ENCODE measurements at regions not wholly inside any gene's neighbourhood (a gene's known extent, or its start where the extent isn't known, plus 50 kb on each side); places are given as distances from the start of the nearest gene placed in this dataset.
"Not testable (repeated sequence)": the region's sequence is repeated elsewhere in the genome, so short reads cannot be mapped to it uniquely, and the experiment has no call there.

DNA sequence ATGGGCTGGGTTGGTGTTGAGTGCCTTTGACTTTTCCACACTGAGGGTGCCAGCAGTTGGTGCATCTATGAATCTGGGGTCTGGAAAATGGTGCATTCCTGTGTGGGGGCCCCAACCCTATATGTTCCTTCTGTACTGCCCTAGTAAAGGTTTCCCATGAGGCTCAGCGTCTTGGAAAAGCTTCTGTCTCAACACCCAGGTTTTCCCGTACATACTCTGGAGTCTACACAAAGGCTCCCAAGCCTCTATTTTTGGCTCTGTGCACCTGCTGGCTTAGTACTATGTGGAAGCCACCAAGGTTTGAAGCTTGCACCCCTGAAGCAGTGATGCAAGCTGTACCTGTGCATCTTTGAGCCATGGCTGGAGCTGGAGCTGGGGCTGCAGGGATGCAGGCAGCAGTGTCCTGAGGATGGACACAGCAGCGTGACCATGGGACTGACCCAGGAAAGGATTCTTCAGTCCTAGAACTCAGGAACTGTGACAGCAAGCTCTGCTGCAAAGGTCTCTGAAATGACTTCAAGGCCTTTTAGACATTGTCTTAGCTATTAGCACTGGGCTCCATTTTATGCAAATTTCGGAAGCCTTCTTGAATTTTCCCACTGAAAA, 282.7 kb downstream of the POTED start:
- not testable (repeated sequence) for DNase-seq (ENCODE audit: low read depth); H3K4me3 ChIP-seq (ENCODE audit: low read depth, low read length)

DNA sequence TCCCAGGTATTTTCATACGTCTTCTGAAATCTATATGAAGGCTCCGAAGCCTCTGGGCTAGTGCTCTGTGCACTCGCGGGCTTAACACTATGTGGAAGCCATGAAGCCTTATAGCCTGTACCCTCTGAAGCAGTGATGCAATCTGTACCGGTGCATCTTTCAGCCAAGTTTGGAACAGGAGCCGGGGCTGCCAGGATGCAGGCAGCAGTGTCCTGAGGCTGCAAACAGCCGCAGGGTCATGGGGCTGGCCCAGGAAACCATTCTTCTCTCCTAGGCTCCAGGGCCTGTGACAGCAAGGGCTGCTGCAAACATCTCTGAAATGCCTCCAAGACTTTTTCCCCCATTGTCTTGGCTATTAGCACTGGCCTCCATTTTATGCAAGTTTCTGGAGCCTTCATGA, 279.6 kb downstream of the POTED start:
- H3K4me3 ChIP-seq (ENCODE audit: low read depth, low read length); DNase-seq (ENCODE audit: low read depth): not testable (repeated sequence)

DNA sequence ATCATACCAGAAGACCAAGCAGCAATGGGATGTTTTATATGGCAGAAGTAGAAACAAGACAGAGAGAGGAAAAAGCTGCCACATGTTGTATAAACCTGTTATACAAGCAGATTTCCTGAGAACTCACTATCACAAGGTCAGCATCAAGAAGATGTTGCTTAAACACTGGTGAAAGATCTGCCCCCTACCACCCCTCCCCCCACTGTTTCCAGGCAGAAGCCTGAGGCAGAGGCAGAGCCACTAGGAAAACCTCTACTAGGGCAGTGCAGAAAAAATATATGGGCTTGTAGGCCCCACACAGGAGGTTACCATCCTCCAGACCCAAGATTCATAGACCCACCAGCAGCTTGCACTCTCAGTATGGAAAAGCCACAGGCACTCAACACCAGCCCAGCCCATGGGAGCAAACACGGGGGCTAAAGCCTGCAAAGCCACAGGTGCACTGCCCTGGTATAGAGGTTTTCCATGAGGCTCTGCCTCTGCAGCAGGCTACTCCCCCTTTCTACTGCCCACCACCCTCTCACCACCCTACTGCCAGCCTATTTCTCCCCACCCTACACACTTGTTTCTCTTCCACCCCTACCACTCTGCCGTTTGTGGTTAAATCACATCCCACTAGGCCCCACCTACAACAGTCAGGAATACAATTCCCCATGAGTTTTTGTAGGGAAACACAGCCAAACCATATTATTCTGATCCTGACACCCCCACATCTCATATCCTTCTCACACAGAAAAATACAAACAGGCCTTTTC, 274.2 kb downstream of the POTED start:
- not testable (repeated sequence) for DNase-seq (ENCODE audit: low read depth); H3K4me3 ChIP-seq (ENCODE audit: low read depth, low read length)

DNA sequence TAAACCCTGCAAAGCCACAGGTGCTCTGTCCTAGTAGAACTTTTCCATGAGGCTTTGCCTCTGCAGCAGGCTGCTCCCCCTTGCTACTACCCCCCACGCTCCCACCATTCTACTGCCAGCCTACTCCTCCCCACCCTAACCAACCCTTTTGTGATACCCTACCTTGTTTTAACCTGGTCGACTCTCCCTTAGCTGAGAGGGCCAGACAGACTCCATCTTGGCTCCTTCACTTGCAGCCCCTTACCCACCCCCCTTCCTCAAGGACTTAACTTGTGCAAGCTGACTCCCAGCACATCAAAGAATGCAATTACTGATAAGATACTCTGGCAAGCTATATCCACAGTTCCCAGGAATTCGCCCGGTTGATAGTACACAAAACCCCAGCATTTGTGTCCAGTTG, 267.9 kb downstream of the POTED start:
- H3K4me3 ChIP-seq (ENCODE audit: low read depth, low read length); DNase-seq (ENCODE audit: low read depth): not testable (repeated sequence)

DNA sequence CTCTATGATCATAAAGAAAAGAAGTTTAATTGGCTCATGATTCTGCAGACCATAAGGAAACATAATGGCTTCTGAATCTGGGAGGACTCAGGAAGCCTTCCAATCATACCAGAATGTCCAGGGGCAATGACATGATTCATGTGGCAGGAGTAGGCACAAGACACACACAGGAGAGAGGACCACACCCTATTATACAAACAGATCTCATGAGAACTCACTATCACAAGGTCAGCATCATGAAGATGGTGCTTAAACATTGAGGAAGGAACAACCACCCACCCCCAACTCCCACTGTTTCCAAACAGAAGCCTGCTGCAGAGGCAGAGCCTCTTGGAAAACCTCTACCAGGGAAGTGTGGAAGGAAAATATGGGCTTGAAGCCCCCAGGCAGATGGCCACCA, 267.4 kb downstream of the POTED start:
- H3K4me3 ChIP-seq (ENCODE audit: low read depth, low read length); DNase-seq (ENCODE audit: low read depth): not testable (repeated sequence)

DNA sequence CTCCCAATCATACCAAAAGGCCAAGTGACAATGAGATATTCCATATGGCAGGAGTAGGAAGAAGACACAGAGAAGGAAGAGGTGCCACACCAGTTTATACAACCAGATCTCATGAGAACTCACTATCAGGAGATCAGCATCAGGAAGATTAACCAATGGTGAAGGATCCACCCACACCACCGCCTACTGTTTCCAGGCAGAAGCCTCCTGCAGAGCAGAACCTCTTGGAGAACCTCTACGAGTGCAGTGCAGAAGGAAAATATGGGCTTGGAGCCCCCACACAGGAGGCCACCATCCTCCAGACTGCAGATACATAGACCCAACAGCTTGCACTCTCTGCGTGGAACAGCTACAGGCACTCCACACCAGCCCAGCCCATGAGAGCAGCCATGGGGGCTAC, 264.4 kb downstream of the POTED start:
- not testable (repeated sequence) for H3K4me3 ChIP-seq (ENCODE audit: low read depth, low read length); DNase-seq (ENCODE audit: low read depth)

DNA sequence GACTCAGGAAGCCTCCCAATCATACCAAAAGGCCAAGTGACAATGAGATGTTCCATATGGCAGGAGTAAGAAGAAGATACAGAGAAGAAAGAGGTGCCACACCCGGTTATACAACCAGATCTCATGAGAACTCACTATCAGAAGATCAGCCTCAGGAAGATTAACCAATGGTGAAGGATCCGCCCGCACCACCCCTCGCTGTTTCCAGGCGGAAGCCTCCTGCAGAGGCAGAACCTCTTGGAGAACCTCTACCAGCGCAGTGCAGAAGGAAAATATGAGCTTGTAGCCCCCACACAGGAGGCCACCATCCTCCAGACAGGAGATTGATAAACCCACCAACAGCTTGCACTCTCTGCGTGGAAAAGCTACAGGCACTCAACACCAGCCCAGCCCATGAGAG, 245.1 kb downstream of the POTED start:
- TF ChIP-seq, protein P1, sequence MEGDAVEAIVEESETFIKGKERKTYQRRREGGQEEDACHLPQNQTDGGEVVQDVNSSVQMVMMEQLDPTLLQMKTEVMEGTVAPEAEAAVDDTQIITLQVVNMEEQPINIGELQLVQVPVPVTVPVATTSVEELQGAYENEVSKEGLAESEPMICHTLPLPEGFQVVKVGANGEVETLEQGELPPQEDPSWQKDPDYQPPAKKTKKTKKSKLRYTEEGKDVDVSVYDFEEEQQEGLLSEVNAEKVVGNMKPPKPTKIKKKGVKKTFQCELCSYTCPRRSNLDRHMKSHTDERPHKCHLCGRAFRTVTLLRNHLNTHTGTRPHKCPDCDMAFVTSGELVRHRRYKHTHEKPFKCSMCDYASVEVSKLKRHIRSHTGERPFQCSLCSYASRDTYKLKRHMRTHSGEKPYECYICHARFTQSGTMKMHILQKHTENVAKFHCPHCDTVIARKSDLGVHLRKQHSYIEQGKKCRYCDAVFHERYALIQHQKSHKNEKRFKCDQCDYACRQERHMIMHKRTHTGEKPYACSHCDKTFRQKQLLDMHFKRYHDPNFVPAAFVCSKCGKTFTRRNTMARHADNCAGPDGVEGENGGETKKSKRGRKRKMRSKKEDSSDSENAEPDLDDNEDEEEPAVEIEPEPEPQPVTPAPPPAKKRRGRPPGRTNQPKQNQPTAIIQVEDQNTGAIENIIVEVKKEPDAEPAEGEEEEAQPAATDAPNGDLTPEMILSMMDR (IDR thresholded peaks at IDR 0.05; ENCODE audit: insufficient read depth, low read depth, low read length, missing control alignments) = no peak
- no peak for DNase-seq (ENCODE audit: low read depth)
- no peak overlapping the region for H3K4me3 ChIP-seq (ENCODE audit: low read depth, low read length)

DNA sequence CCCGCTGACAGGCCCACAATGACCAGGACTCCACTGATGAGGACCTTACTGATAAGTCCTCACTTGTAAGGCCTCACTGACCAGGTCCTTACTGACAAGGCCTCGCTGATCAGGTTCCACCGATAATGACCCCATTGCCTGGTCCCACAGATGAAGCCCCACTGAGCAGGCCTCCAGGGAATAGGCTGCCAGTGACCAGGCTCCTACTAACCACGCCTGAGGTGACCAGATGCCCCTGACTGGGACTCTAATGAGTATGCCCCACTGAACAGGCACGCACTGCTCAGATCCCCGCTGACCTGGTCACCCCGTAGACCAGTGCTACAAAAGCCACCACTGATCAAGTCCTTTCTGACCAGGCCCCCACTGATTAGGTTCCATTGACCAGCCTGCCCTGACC, 241.2 kb downstream of the POTED start:
- not testable (repeated sequence) for DNase-seq (ENCODE audit: low read depth); H3K4me3 ChIP-seq (ENCODE audit: low read depth, low read length)

DNA sequence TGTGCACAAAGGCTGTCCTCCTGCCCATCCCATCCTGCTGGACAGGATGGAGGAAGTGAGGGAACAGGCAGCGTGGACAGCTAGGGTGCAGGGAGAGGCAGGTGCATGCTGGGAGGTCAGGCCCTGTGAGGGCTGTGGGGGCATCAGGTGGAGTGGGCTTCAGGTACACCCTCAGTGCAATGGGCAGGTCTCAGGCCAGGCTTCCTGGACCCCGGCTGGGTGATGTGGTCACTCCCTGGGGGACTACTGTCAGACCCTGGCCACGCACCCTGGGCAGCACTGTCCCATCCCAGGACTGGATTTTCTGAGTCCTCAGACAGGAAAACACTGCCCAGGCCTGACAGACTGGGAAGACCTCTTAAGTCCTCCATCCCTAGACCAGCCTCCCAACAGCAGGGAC, 239.9 kb downstream of the POTED start:
- not testable (repeated sequence) for DNase-seq (ENCODE audit: low read depth); H3K4me3 ChIP-seq (ENCODE audit: low read depth, low read length)

DNA sequence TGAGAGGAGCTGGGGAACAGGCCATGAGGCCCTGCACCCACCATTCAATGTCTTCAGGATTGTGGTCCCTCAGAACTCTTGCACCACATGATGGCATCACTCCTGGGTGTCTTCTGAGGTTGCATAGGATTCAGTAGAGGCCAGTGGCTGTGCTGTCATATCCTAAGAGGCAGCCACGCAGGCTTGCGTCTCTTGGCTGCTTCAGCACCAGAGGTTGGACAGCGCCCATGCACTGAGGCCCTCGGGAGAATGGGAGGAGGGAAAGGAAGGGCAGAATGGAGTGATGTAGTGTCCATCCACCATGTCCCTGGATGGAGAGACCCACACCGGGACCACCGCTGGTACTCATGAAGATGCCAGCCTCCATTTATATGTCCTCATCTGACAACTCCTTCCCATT, 237.1 kb downstream of the POTED start:
- not testable (repeated sequence) for DNase-seq (ENCODE audit: low read depth)

DNA sequence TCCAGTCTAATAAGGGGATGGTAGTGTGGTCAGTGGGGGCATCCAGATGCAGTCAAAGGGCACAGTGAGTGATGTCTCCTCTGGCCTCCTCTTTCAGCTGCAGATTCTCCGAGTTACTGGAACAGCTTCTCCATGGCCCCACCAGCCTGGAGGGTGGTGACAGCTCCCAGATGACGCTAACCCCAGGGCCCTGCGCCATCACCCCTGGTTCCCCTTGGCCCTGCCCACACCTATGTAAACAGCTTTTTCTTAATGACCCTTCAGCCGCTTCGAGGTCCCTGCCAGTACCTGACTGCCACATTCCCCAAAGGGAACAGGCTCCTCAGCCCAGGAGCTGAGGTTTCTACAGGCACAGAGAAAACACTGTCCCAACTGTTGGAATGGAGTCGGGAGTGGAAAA, 235.0 kb downstream of the POTED start:
- not testable (repeated sequence) for DNase-seq (ENCODE audit: low read depth); H3K4me3 ChIP-seq (ENCODE audit: low read depth, low read length)

More for the DNA sequence above, 237.1 kb downstream of the POTED start:
- H3K4me3 ChIP-seq (ENCODE audit: low read depth, low read length) = not testable (repeated sequence)

DNA sequence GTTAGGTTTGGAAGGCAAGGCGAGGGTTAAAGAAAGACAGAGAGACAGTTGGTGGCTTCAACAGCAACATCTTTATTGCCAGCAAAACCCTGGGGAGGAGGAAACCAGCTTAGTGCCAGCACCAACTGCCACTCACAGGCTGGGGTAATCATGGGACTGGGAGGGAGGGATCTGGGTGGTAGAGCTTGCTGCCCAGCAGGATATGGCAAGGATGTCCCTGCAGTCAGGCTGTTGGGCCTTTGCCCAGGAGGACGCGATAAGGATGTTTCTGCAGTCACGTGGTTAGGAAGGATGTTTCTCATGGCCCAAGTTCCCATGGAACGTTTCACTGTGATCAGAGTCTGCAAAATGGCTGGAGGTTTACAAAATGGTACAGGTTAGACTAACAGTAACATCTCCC, 233.5 kb downstream of the POTED start:
- H3K4me3 ChIP-seq (ENCODE audit: low read depth, low read length); DNase-seq (ENCODE audit: low read depth): not testable (repeated sequence)

DNA sequence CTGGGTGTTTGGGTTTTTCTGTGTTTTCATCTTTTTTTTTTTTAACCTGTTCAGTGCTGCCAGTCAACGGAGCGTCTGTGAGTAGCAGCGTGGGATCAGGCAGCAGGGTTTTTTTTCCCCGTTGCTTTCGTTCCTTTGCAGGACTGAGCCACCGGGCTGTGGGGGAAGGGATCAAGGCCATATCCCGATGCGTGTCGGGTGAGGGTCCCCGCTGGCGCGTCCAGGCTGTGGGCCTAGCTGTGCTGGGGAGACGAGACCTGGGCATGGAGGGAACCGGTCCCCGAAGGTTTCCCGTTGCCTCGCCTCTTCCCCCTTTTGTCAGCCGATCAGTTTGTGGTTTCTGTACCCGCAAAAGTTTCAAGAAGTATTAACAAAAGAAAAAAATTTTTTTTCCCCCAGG, 218.1 kb downstream of the POTED start:
- H3K4me3 ChIP-seq (ENCODE audit: low read depth, low read length); DNase-seq (ENCODE audit: low read depth): not testable (repeated sequence)

DNA sequence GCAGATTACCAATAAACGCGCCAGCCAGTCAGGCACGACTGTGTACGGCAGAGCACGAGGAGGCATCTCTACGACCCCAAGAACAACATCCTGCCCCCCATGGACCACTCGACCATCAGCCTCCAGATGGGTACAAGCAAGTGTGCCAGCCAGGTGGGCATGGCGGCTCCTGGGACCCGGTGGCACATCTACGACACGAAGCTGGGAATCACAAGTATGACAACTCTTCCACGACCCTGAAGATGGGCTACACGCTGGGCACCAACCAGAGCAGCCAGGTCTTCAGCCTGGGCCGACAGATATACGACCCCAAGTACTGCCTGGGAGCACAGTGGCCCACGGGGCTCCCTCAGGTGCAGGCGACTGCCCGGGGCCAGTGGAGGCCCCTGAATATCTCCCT, 217.6 kb downstream of the POTED start:
- H3K4me3 ChIP-seq (ENCODE audit: low read depth, low read length) = no peak overlapping the region
- TF ChIP-seq, protein P1 (IDR thresholded peaks at IDR 0.05; ENCODE audit: insufficient read depth, low read depth, low read length, missing control alignments) = no peak
- no peak for DNase-seq (ENCODE audit: low read depth)

DNA sequence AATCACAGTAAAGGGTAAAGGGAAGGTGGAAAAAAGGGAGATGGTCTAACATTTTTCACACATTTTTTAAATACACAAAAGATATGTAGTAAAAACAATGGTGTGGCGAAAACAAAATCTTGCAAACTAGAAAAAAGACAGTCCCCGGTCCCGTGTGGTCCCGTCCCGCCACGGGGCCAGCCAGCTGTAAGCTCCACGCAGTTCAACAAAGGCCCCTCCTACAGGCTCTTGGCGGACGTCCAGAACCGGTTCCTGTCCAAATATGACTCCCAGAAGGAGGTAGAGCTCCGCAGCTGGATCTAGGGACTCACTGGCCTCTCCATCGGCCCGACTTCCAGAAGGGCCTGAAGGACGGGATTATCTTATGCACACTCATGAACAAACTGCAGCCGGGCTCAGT, 216.9 kb downstream of the POTED start:
- DNase-seq (ENCODE audit: low read depth); H3K4me3 ChIP-seq (ENCODE audit: low read depth, low read length): not testable (repeated sequence)

DNA sequence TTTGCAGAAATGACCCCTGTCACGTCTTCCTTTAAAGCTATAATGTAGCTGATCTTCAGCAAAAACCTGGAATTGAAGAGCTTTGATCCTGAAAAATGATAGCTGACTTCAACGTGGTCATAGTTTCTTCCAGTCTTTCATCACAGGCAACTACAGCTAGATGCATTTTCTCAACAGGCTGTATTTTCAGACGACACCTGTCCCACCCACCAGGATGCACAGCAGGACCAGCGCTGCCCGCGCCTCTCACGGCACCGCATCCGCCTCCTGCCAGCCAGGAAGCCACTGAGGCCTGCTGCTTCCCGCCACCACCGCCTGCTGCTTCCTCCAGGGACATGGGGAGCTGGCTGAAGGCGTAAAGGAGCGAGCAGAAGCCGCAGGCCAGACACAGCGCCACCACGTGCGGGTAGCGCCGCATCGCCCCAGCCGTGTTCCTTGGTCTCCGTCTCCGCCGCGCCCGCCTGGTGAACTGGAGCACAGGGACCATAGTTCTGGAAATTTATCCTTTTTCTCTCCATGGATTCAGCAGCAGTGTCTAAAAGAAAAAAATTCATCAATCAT, 215.7 kb downstream of the POTED start:
- H3K4me3 ChIP-seq (ENCODE audit: low read depth, low read length); DNase-seq (ENCODE audit: low read depth): not testable (repeated sequence)

DNA sequence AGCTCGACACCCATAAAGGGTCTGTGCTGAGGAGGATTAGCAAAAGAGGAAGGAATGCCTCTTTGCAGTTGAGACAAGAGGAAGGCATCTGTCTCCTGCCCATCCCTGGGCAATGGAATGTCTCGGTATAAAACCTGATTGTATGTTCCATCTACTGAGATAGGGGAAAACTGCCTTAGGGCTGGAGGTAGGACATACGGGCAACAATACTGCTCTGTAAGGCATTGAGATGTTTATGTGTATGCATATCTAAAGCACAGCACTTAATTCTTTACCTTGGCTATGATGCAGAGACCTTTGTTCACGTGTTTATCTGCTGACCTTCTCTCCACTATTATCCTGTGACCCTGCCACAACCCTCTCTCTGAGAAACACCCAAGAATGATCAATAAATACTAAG, 210.7 kb downstream of the POTED start:
- DNase-seq (ENCODE audit: low read depth); H3K4me3 ChIP-seq (ENCODE audit: low read depth, low read length): not testable (repeated sequence)

Data from GM12865 (cell line).